ENCODE measurements at regions not wholly inside any gene's neighbourhood (a gene's known extent, or its start where the extent isn't known, plus 50 kb on each side); places are given as distances from the start of the nearest gene placed in this dataset.

- ATAC-seq (no peak), DNase-seq (no peak)
- H3K27me3 ChIP-seq: peaks cover 0 to 6% (median 0%) of the 10 kb centered on the region in 9 donors
- H3K4me1 ChIP-seq: peaks cover 0 to 4% (median 0%) of the 10 kb centered on the region in 12 donors
- no peaks in the 10 kb centered on the region for H3K36me3 ChIP-seq
- no peak overlapping the region for H3K27ac ChIP-seq
- 71 to 80% (median 77%) methylated on average over 9 of the region's 9 CpGs for WGBS, 4 donors
- TF ChIP-seq CTCF (IDR thresholded peaks at IDR 0.05): no peak
- TF ChIP-seq POLR2A (IDR thresholded peaks at IDR 0.05): no peak
- no peak overlapping the region for H3K4me3 ChIP-seq
- H3K9me3 ChIP-seq: no peaks in the 10 kb centered on the region
- intact Hi-C loops (cut with DNase I): loop anchor here in 1 of 10 donors (10.0 kb wide), 1 partner anchor 254 kb away; no protein-coding TSS in a partner anchor
Measured at GRCh38 chr9:38200431-38200830, 131.4 kb upstream of the SHB start.

DNA sequence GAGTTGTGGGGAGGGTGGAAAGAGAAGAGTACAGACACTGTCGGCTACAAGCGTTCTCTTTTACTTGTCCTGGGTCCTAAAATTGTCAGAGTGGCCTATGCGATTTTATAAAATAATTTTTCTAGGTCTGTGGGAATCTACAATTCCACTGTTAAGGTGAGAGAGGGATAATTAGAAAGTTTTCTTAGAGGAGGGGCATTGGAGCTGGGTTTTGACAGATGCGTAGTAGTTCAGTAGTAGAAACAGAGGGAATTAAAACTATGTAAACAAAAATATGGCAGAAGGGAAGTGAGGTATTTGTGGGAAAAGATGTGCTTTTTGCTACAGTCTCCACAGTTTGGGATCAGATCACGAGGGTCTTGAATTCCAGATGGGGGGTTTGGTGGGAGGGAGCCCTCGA, 129.1 kb upstream of the SHB start:
- ATAC-seq: no peak
- no peaks in the 10 kb centered on the region for H3K9me3 ChIP-seq
- intact Hi-C loops (cut with DNase I): no loop called here
- 92 to 94% (median 94%) methylated on average over 6 of the region's 6 CpGs for WGBS, 4 donors
- H3K27me3 ChIP-seq: peaks cover 0 to 6% (median 0%) of the 10 kb centered on the region in 9 donors
- DNase-seq: no peak
- no peaks in the 10 kb centered on the region for H3K36me3 ChIP-seq
- H3K27ac ChIP-seq: no peak overlapping the region
- TF ChIP-seq CTCF (IDR thresholded peaks at IDR 0.05) (no peak), POLR2A (IDR thresholded peaks at IDR 0.05) (no peak)
- H3K4me1 ChIP-seq: peaks cover 0 to 4% (median 0%) of the 10 kb centered on the region in 12 donors
- no peak overlapping the region for H3K4me3 ChIP-seq

DNA sequence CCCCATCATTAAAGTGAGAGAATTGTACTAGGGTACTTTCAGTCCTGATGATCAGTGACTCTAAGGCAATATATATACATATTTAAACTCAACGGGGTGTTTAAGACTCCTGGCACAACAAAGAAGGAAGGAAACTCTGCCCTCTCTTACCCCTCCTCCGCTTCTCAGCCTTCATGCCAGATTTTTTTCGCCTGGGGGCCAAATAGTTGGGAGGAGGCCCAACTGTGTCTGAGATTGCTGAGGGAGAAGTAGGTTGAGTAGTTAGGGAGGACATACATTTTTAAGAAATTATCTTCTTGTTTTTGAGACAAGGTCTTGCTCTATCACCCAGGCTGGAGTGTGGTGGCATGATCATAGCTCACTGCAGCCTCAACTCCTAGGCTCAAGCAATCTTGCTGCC, 127.7 kb upstream of the SHB start:
- TF ChIP-seq POLR2A (IDR thresholded peaks at IDR 0.05) (no peak), CTCF (IDR thresholded peaks at IDR 0.05) (no peak)
- 62 to 70% (median 63%) methylated on average over 3 of the region's 3 CpGs for WGBS, 4 donors
- peaks cover 0 to 6% (median 0%) of the 10 kb centered on the region in 9 donors for H3K27me3 ChIP-seq
- no peak overlapping the region for H3K4me3 ChIP-seq
- no peak overlapping the region for H3K27ac ChIP-seq
- no peak for DNase-seq
- ATAC-seq: no peak
- intact Hi-C loops (cut with DNase I): no loop called here
- peaks cover 0 to 4% (median 0%) of the 10 kb centered on the region in 12 donors for H3K4me1 ChIP-seq
- no peaks in the 10 kb centered on the region for H3K9me3 ChIP-seq
- H3K36me3 ChIP-seq: no peaks in the 10 kb centered on the region

- H3K27ac ChIP-seq: no peak overlapping the region
- ATAC-seq (no peak), DNase-seq (no peak)
- H3K4me1 ChIP-seq: peaks cover 0 to 4% (median 0%) of the 10 kb centered on the region in 12 donors
- peaks cover 0 to 6% (median 0%) of the 10 kb centered on the region in 9 donors for H3K27me3 ChIP-seq
- TF ChIP-seq POLR2A (IDR thresholded peaks at IDR 0.05) (no peak), CTCF (IDR thresholded peaks at IDR 0.05) (no peak)
- no peaks in the 10 kb centered on the region for H3K9me3 ChIP-seq
- H3K4me3 ChIP-seq: no peak overlapping the region
- H3K36me3 ChIP-seq: no peaks in the 10 kb centered on the region
- 48 to 66% (median 58%) methylated on average over 7 of the region's 7 CpGs for WGBS, 4 donors
- intact Hi-C loops (cut with DNase I): no loop called here
Measured at GRCh38 chr9:38195737-38196161, 126.7 kb upstream of the SHB start.
